ENCODE measurements at regions not wholly inside any gene's neighbourhood (a gene's known extent, or its start where the extent isn't known, plus 50 kb on each side); places are given as distances from the start of the nearest gene placed in this dataset.

DNA sequence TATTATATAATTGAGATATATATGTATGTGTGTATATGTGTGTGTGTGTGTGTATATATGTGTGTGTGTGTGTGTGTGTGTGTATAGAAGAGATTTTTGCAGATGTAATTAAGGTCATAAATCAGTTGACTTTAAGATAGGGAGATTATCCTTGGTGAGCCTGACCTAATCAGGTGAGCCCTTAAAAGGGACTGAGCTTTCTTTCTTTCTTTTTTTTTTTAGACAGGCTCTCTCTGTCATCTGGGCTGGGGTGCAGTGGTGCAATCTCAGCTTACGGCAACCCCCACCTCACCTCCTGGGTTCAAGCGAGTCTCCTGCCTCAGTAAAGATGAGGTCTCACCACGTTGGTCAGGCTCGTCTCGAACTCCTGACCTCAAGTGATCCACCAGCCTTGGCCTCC lies 155.1 kb upstream of the RASGEF1B start:
- Histone ChIP-seq H3K27me3 (ENCODE audit: low read depth) (no peaks in the 10 kb centered on the region), H3K36me3 (no peaks in the 10 kb centered on the region), H3K9me3 (replicated peaks) (no peaks in the 10 kb centered on the region), H3K4me1 (peaks cover 7% of the 10 kb centered on the region), H3K4me3 (no peak overlapping the region), H3K27ac (replicated peaks) (no peak overlapping the region)
- TF ChIP-seq, protein P1, sequence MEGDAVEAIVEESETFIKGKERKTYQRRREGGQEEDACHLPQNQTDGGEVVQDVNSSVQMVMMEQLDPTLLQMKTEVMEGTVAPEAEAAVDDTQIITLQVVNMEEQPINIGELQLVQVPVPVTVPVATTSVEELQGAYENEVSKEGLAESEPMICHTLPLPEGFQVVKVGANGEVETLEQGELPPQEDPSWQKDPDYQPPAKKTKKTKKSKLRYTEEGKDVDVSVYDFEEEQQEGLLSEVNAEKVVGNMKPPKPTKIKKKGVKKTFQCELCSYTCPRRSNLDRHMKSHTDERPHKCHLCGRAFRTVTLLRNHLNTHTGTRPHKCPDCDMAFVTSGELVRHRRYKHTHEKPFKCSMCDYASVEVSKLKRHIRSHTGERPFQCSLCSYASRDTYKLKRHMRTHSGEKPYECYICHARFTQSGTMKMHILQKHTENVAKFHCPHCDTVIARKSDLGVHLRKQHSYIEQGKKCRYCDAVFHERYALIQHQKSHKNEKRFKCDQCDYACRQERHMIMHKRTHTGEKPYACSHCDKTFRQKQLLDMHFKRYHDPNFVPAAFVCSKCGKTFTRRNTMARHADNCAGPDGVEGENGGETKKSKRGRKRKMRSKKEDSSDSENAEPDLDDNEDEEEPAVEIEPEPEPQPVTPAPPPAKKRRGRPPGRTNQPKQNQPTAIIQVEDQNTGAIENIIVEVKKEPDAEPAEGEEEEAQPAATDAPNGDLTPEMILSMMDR (IDR thresholded peaks at IDR 0.05; ENCODE audit: borderline replicate concordance), result no peak
- intact Hi-C loops (cut with micrococcal nuclease), result loop anchor here (10.0 kb wide), 1 partner anchor 162 kb away; no protein-coding TSS in a partner anchor
- no peak for DNase-seq

- Histone ChIP-seq H3K27me3 (ENCODE audit: low read depth) (no peaks in the 10 kb centered on the region), H3K36me3 (no peaks in the 10 kb centered on the region), H3K9me3 (replicated peaks) (no peaks in the 10 kb centered on the region), H3K4me1 (no peaks in the 10 kb centered on the region), H3K4me3 (no peak overlapping the region), H3K27ac (replicated peaks) (no peak overlapping the region)
- no peak for DNase-seq
- intact Hi-C loops (cut with micrococcal nuclease), result loop anchor here (10.0 kb wide), 1 partner anchor 161 kb away; no protein-coding TSS in a partner anchor
- TF ChIP-seq, protein P1 (IDR thresholded peaks at IDR 0.05; ENCODE audit: borderline replicate concordance), result no peak
These were observed 154.0 kb upstream of the RASGEF1B start for GRCh38 chr4:81625422-81626417.

DNA sequence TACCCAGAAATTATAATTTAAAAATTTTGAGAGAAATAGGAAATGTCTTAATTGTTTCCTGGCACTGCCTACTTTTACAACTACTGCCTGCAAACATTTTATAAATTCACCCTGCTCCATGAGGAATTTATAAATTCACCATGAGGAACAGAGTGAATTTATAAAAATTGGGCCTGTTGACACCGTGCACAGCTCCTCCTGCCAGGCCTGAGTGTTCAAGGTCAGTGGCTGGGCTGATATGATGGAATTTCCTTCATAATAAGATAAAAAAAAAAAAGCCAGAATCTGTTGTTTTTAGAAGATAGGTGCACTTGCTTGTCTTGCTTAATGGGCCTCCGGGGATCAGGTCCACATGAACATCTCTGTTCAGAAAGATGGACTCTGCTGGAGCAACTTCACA lies 151.7 kb upstream of the RASGEF1B start:
- H3K27me3 ChIP-seq (ENCODE audit: low read depth), result no peaks in the 10 kb centered on the region

GRCh38 chr4:81622474-81623184 lies 150.9 kb upstream of the RASGEF1B start:
- Histone ChIP-seq H3K9me3 (replicated peaks) (no peaks in the 10 kb centered on the region), H3K27ac (replicated peaks) (no peak overlapping the region), H3K27me3 (ENCODE audit: low read depth) (no peaks in the 10 kb centered on the region), H3K4me3 (no peak overlapping the region), H3K36me3 (no peaks in the 10 kb centered on the region), H3K4me1 (no peaks in the 10 kb centered on the region)
- no peak for DNase-seq
- TF ChIP-seq, protein P1 (IDR thresholded peaks at IDR 0.05; ENCODE audit: borderline replicate concordance), result no peak
- intact Hi-C loops (cut with micrococcal nuclease), result loop anchor here (10.0 kb wide), 1 partner anchor 158 kb away; no protein-coding TSS in a partner anchor

More for the DNA sequence above, 151.7 kb upstream of the RASGEF1B start:
- no peak for DNase-seq
- Histone ChIP-seq H3K4me3 (no peak overlapping the region), H3K4me1 (no peaks in the 10 kb centered on the region), H3K36me3 (no peaks in the 10 kb centered on the region), H3K27ac (replicated peaks) (no peak overlapping the region), H3K9me3 (replicated peaks) (no peaks in the 10 kb centered on the region)
- intact Hi-C loops (cut with micrococcal nuclease), result loop anchor here (10.0 kb wide), 1 partner anchor 159 kb away; no protein-coding TSS in a partner anchor
- TF ChIP-seq, protein P1 (IDR thresholded peaks at IDR 0.05; ENCODE audit: borderline replicate concordance), result no peak

DNA sequence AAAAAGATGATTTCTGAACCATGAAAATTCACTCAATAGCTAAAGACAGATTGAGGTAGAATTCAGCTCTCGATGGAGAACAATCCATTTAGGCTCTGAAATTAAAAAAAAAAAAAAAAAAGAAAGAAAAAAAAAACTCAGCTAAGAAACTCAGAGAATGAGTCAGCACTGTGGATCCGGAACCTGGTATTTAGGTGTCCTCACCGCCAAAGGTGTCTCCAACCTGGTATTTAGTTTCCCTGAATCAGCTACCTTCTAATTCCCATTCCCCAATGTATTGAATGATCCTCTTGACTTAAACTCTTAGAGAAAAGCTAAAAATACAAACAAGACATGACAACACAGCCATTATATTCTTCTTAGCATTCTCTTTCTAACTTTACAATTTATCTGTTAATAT lies 150.3 kb upstream of the RASGEF1B start:
- Histone ChIP-seq H3K4me1 (no peaks in the 10 kb centered on the region), H3K27ac (replicated peaks) (no peak overlapping the region), H3K36me3 (no peaks in the 10 kb centered on the region), H3K27me3 (ENCODE audit: low read depth) (no peaks in the 10 kb centered on the region), H3K9me3 (replicated peaks) (no peaks in the 10 kb centered on the region), H3K4me3 (no peak overlapping the region)
- intact Hi-C loops (cut with micrococcal nuclease), result loop anchor here (10.0 kb wide), 1 partner anchor 157 kb away; no protein-coding TSS in a partner anchor
- TF ChIP-seq, protein P1 (IDR thresholded peaks at IDR 0.05; ENCODE audit: borderline replicate concordance), result no peak
- no peak for DNase-seq
